Spleen (tissue), 7 donors: ENCODE measurements at regions not wholly inside any gene's neighbourhood (a gene's known extent, or its start where the extent isn't known, plus 50 kb on each side); places are given as distances from the start of the nearest gene placed in this dataset.

Experiments
- CTCF ChIP-seq, 11 experiments: fragments of 200-600 bp in 7 of 11; fragments of 450-650 bp in 4 of 11; sonication (generic) in 4 of 11; IDR thresholded peaks in 8 of 11; conservative IDR thresholded peaks in 3 of 11; 1 replicate in 7 of 11; 2 replicates in 4 of 11; pipeline versions ENCODE4 v1.4.0 to v1.8.0; 2016 to 2021; ENCODE audit warnings: antibody characterized with exemption in 11 of 11, inconsistent platforms in 4 of 11, mild to moderate bottlenecking in 1 of 11
- POLR2A ChIP-seq, 3 donors: fragments of 450-650 bp; IDR thresholded peaks; one replicate each; pipeline ENCODE4 v1.5.1; 2017; ENCODE audit warnings: antibody characterized with exemption in 3 of 3, mild to moderate bottlenecking in 1 of 3
- POLR2AphosphoS5 ChIP-seq, 3 donors: sonication (generic); formaldehyde crosslinking; IDR thresholded peaks; one replicate each; pipeline ENCODE4 v1.5.1; 2017; ENCODE audit warnings: antibody characterized with exemption in 3 of 3
- donor health status: DM: no; HTN: no; CAD: no; lungs with moderate emphysema.
- donor health status: DM: no; HTN: no; CAD: no.
- donor health status: DM: no; HTN: no; CAD: no.

- TF ChIP-seq CTCF (IDR thresholded peaks at IDR 0.05 in 8 of 11, conservative IDR thresholded peaks at IDR 0.05 in 3 of 11) (no peak), POLR2AphosphoS5 (IDR thresholded peaks at IDR 0.05) (no peak), POLR2A (IDR thresholded peaks at IDR 0.05) (no peak)
These were observed 189.0 kb upstream of the ANO3 start for GRCh38 chr11:26142891-26143290.
